GM12891 (cell line): ENCODE measurements at regions not wholly inside any gene's neighbourhood (a gene's known extent, or its start where the extent isn't known, plus 50 kb on each side); places are given as distances from the start of the nearest gene placed in this dataset.

Source experiments
- POLR2A ChIP-seq: IDR thresholded peaks from 2 replicates; pipeline ENCODE4 v1.6.1; 2011; ENCODE audit warnings: low read depth, low read length, control low read depth
- POLR2AphosphoS5 ChIP-seq: IDR thresholded peaks from 2 replicates; pipeline ENCODE4 v1.6.1; 2011; ENCODE audit warnings: low read depth, low read length, control low read depth

- TF ChIP-seq POLR2AphosphoS5 (no peak), POLR2A (no peak)
Observed at GRCh38 chr5:68403301-68403700, 187.7 kb downstream of the PIK3R1 start.
